H1 (cell line): ENCODE measurements at regions not wholly inside any gene's neighbourhood (a gene's known extent, or its start where the extent isn't known, plus 50 kb on each side); places are given as distances from the start of the nearest gene placed in this dataset.

Experiments used
- BCL11A ChIP-seq, 2 experiments: IDR thresholded peaks; one replicate each; pipeline ENCODE4 v1.6.1; 2011; ENCODE audit warnings: low read depth in 2 of 2, low read length in 2 of 2, mild to moderate bottlenecking in 2 of 2
- TF ChIP-seq, protein P1 (sequence below): fragments of 300-600 bp; sonication (generic); IDR thresholded peaks from 2 replicates; pipeline ENCODE4 v1.7.1; 2012; ENCODE audit warnings: low read length, moderate library complexity, mild to moderate bottlenecking, inconsistent platforms; ENCODE audit not compliant: insufficient replicate concordance

DNA sequence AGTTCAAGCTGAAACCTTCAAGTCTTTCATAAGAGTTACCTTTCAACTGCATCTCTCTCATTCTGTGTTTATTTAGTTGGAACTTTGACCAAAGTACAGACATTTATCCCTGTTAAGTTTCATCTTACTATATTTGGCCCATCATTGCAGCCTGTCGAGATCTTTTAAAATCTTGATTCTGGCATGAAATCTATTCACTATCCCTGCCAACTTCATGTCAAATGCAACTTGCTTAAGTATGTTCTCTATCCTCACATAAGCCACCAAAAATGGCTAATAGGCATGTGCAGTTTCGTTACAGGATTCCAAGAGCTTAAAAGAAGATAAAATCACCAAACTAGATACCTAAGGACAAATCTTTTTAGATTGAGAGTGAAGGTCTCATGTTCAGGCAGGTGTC, 117.5 kb upstream of the KCNQ5 start (continued):
- TF ChIP-seq, protein P1, sequence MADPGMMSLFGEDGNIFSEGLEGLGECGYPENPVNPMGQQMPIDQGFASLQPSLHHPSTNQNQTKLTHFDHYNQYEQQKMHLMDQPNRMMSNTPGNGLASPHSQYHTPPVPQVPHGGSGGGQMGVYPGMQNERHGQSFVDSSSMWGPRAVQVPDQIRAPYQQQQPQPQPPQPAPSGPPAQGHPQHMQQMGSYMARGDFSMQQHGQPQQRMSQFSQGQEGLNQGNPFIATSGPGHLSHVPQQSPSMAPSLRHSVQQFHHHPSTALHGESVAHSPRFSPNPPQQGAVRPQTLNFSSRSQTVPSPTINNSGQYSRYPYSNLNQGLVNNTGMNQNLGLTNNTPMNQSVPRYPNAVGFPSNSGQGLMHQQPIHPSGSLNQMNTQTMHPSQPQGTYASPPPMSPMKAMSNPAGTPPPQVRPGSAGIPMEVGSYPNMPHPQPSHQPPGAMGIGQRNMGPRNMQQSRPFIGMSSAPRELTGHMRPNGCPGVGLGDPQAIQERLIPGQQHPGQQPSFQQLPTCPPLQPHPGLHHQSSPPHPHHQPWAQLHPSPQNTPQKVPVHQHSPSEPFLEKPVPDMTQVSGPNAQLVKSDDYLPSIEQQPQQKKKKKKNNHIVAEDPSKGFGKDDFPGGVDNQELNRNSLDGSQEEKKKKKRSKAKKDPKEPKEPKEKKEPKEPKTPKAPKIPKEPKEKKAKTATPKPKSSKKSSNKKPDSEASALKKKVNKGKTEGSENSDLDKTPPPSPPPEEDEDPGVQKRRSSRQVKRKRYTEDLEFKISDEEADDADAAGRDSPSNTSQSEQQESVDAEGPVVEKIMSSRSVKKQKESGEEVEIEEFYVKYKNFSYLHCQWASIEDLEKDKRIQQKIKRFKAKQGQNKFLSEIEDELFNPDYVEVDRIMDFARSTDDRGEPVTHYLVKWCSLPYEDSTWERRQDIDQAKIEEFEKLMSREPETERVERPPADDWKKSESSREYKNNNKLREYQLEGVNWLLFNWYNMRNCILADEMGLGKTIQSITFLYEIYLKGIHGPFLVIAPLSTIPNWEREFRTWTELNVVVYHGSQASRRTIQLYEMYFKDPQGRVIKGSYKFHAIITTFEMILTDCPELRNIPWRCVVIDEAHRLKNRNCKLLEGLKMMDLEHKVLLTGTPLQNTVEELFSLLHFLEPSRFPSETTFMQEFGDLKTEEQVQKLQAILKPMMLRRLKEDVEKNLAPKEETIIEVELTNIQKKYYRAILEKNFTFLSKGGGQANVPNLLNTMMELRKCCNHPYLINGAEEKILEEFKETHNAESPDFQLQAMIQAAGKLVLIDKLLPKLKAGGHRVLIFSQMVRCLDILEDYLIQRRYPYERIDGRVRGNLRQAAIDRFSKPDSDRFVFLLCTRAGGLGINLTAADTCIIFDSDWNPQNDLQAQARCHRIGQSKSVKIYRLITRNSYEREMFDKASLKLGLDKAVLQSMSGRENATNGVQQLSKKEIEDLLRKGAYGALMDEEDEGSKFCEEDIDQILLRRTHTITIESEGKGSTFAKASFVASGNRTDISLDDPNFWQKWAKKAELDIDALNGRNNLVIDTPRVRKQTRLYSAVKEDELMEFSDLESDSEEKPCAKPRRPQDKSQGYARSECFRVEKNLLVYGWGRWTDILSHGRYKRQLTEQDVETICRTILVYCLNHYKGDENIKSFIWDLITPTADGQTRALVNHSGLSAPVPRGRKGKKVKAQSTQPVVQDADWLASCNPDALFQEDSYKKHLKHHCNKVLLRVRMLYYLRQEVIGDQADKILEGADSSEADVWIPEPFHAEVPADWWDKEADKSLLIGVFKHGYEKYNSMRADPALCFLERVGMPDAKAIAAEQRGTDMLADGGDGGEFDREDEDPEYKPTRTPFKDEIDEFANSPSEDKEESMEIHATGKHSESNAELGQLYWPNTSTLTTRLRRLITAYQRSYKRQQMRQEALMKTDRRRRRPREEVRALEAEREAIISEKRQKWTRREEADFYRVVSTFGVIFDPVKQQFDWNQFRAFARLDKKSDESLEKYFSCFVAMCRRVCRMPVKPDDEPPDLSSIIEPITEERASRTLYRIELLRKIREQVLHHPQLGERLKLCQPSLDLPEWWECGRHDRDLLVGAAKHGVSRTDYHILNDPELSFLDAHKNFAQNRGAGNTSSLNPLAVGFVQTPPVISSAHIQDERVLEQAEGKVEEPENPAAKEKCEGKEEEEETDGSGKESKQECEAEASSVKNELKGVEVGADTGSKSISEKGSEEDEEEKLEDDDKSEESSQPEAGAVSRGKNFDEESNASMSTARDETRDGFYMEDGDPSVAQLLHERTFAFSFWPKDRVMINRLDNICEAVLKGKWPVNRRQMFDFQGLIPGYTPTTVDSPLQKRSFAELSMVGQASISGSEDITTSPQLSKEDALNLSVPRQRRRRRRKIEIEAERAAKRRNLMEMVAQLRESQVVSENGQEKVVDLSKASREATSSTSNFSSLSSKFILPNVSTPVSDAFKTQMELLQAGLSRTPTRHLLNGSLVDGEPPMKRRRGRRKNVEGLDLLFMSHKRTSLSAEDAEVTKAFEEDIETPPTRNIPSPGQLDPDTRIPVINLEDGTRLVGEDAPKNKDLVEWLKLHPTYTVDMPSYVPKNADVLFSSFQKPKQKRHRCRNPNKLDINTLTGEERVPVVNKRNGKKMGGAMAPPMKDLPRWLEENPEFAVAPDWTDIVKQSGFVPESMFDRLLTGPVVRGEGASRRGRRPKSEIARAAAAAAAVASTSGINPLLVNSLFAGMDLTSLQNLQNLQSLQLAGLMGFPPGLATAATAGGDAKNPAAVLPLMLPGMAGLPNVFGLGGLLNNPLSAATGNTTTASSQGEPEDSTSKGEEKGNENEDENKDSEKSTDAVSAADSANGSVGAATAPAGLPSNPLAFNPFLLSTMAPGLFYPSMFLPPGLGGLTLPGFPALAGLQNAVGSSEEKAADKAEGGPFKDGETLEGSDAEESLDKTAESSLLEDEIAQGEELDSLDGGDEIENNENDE = no peak
- no peak for TF ChIP-seq BCL11A (IDR thresholded peaks at IDR 0.05; ENCODE audit: low read depth in 2 of 2, low read length in 2 of 2)
